NB4 (cell line): ENCODE measurements at regions not wholly inside any gene's neighbourhood (a gene's known extent, or its start where the extent isn't known, plus 50 kb on each side); places are given as distances from the start of the nearest gene placed in this dataset.

Experiments
- DNase-seq: peaks from one replicate; pipeline ENCODE4 v3.0.0; 2010; ENCODE audit warnings: low read depth
- H3K4me3 ChIP-seq: one replicate; pipeline ENCODE4 v1.5.1; 2011; ENCODE audit warnings: mild to moderate bottlenecking, low read depth, low read length, moderate library complexity
- CTCF ChIP-seq: IDR thresholded peaks from one replicate; pipeline ENCODE4 v1.5.1; 2012; ENCODE audit warnings: low read depth, low read length
- MAX ChIP-seq: IDR thresholded peaks from 2 replicates; pipeline ENCODE4 v1.6.1; 2011; ENCODE audit warnings: low read depth, low read length
- MYC ChIP-seq: IDR thresholded peaks from 2 replicates; pipeline ENCODE4 v1.6.1; 2011; ENCODE audit warnings: low read depth, low read length
- POLR2A ChIP-seq: IDR thresholded peaks from 2 replicates; pipeline ENCODE4 v1.6.1; 2011; ENCODE audit warnings: mild to moderate bottlenecking; ENCODE audit not compliant: insufficient read length; ENCODE audit errors: extremely low read depth

GRCh38 chr13:63085851-63086250 is 1670.2 kb upstream of the PCDH20 start:
- no peak for TF ChIP-seq MYC
- no peak for TF ChIP-seq CTCF
- TF ChIP-seq POLR2A = no peak
- TF ChIP-seq MAX = no peak
- no peak for DNase-seq
- H3K4me3 ChIP-seq = no peak overlapping the region

GRCh38 chr13:63081400-63082014 is 1665.9 kb upstream of the PCDH20 start:
- no peak for DNase-seq
- H3K4me3 ChIP-seq = no peak overlapping the region
- no peak for TF ChIP-seq POLR2A
- no peak for TF ChIP-seq CTCF
- no peak for TF ChIP-seq MAX
- TF ChIP-seq MYC = no peak

GRCh38 chr13:63075126-63075525 is 1659.5 kb upstream of the PCDH20 start:
- TF ChIP-seq POLR2A (no peak), CTCF (no peak), MYC (no peak), MAX (no peak)
- no peak for DNase-seq
- no peak overlapping the region for H3K4me3 ChIP-seq

GRCh38 chr13:63050287-63050686 is 1634.6 kb upstream of the PCDH20 start:
- DNase-seq = no peak
- TF ChIP-seq CTCF = no peak
- TF ChIP-seq MYC = no peak
- TF ChIP-seq POLR2A = no peak
- no peak for TF ChIP-seq MAX
- no peak overlapping the region for H3K4me3 ChIP-seq

- no peak overlapping the region for H3K4me3 ChIP-seq
- no peak for TF ChIP-seq MAX
- TF ChIP-seq POLR2A = no peak
- no peak for TF ChIP-seq CTCF
- TF ChIP-seq MYC = no peak
- DNase-seq = no peak
Measured at GRCh38 chr13:63048653-63049052, 1633.0 kb upstream of the PCDH20 start.
